Large intestine (tissue), 3 donors: ENCODE measurements at regions not wholly inside any gene's neighbourhood (a gene's known extent, or its start where the extent isn't known, plus 50 kb on each side); places are given as distances from the start of the nearest gene placed in this dataset.

ENCODE experiments used
- DNase-seq, 2 donors: peaks; one replicate each; pipeline versions ENCODE4 v3.0.0 to v3.0.0-alpha.2; 2013
- H3K27ac ChIP-seq: one replicate; pipeline ENCODE4 v1.5.1; 2013; ENCODE audit warnings: low read length
- H3K27me3 ChIP-seq: 2 replicates; pipeline ENCODE4 v1.6.1; 2013; ENCODE audit warnings: low read length; ENCODE audit not compliant: control insufficient read depth, insufficient read depth
- H3K36me3 ChIP-seq: 2 replicates; pipeline ENCODE4 v1.6.1; 2013; ENCODE audit warnings: low read length; ENCODE audit not compliant: control insufficient read depth, insufficient read depth
- H3K4me1 ChIP-seq: one replicate; pipeline ENCODE4 v1.6.1; 2013; ENCODE audit warnings: low read length; ENCODE audit not compliant: control insufficient read depth, insufficient read depth
- H3K4me3 ChIP-seq: one replicate; pipeline ENCODE4 v1.5.1; 2013; ENCODE audit warnings: low read length
- H3K9me3 ChIP-seq: one replicate; pipeline ENCODE4 v1.6.1; 2013; ENCODE audit warnings: mild to moderate bottlenecking, low read depth, low read length, moderate library complexity; ENCODE audit not compliant: control insufficient read depth
- WGBS: methylation state at CpG from one replicate; pipeline ENCODE4 v1.1.5; 2013; ENCODE audit warnings: low lambda C conversion rate; ENCODE audit not compliant: insufficient coverage; 5-methylcytosine and 5-hydroxymethylcytosine counted together

- H3K27ac ChIP-seq: no peak overlapping the region
- no peaks in the 10 kb centered on the region for H3K36me3 ChIP-seq
- no peaks in the 10 kb centered on the region for H3K27me3 ChIP-seq
- WGBS: 100% methylated on average over 1 of the region's 6 CpGs
- no peaks in the 10 kb centered on the region for H3K9me3 ChIP-seq
- H3K4me3 ChIP-seq: no peak overlapping the region
- H3K4me1 ChIP-seq: no peaks in the 10 kb centered on the region
- DNase-seq: no peak
Measured at GRCh38 chr6:126091466-126091865, 105.1 kb downstream of the TRMT11 start.

DNA sequence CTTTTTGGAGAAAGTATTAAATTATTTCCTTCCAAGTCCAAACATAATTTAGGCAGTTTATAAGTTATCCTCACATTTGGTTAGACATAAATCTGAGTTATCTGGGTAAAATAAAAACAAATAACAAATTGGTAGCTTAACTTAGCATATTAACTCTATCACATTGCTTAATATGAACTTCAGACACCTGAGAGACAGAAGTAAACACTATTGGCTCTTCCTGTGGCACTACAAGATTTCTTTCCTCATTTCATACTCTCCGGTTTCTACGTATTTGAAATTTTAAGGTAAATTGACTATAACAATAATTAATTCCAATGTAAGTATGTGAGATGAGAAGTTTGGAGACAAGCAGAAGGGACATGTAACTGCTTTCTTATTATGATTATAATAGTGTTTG, 106.8 kb downstream of the TRMT11 start:
- WGBS: 79% methylated on average over 2 of the region's 2 CpGs
- Histone ChIP-seq H3K9me3 (no peaks in the 10 kb centered on the region), H3K4me1 (no peaks in the 10 kb centered on the region), H3K27me3 (no peaks in the 10 kb centered on the region), H3K27ac (no peak overlapping the region), H3K4me3 (no peak overlapping the region), H3K36me3 (no peaks in the 10 kb centered on the region)
- no peak for DNase-seq

DNA sequence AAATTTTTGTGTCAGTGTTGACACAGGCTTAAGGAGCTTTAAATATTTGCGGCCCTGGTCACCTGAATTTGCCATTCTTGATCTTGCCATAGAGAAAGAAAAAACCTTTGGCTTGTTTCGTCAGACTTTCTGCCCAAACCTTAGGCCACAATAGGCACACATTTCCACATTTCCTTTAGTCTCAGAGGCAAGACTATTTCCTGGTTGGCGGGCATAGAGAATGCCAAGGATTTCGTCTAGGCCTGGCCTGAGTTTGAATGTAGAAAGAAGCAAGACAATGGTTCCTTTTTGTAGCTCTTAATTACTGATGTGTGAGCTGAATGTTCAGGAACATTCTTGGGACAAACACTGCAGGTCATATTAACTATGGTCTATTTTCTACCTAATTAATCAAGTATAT, 108.1 kb downstream of the TRMT11 start:
- DNase-seq: no peak
- WGBS: no CpG with 5 or more reads among the region's 4 CpGs
- H3K27me3 ChIP-seq: no peaks in the 10 kb centered on the region
- H3K4me1 ChIP-seq: no peaks in the 10 kb centered on the region
- H3K27ac ChIP-seq: no peak overlapping the region
- H3K9me3 ChIP-seq: no peaks in the 10 kb centered on the region
- H3K36me3 ChIP-seq: no peaks in the 10 kb centered on the region
- no peak overlapping the region for H3K4me3 ChIP-seq

DNA sequence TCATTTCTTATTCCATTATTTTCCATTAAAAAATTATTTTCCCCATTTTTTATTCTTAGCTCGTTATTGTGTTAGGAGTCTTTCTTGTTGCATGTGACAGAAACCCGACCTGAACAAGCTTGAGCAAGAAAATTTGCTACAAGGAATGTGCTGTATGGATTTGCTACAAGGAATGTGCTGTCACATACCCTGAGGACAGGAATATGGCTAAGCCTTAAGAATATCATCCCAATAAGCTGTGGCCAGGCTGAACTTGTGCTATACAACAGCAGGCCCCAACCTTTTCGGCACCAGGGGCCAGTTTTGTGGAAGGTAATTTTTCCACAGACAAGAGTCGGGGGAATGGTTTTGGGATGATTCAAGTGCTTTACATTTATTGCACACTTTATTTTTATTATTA, 114.0 kb downstream of the TRMT11 start:
- no peak overlapping the region for H3K27ac ChIP-seq
- H3K27me3 ChIP-seq: no peaks in the 10 kb centered on the region
- WGBS: 100% methylated on average over 2 of the region's 4 CpGs
- no peaks in the 10 kb centered on the region for H3K4me1 ChIP-seq
- no peak overlapping the region for H3K4me3 ChIP-seq
- peaks cover 2% of the 10 kb centered on the region for H3K36me3 ChIP-seq
- no peaks in the 10 kb centered on the region for H3K9me3 ChIP-seq
- no peak for DNase-seq

GRCh38 chr6:126102358-126102757, 116.0 kb downstream of the TRMT11 start:
- no peak overlapping the region for H3K27ac ChIP-seq
- no peaks in the 10 kb centered on the region for H3K9me3 ChIP-seq
- peaks cover 2% of the 10 kb centered on the region for H3K36me3 ChIP-seq
- H3K27me3 ChIP-seq: no peaks in the 10 kb centered on the region
- no peak overlapping the region for H3K4me3 ChIP-seq
- WGBS: 86% methylated on average over 1 of the region's 5 CpGs
- no peaks in the 10 kb centered on the region for H3K4me1 ChIP-seq
- no peak for DNase-seq

DNA sequence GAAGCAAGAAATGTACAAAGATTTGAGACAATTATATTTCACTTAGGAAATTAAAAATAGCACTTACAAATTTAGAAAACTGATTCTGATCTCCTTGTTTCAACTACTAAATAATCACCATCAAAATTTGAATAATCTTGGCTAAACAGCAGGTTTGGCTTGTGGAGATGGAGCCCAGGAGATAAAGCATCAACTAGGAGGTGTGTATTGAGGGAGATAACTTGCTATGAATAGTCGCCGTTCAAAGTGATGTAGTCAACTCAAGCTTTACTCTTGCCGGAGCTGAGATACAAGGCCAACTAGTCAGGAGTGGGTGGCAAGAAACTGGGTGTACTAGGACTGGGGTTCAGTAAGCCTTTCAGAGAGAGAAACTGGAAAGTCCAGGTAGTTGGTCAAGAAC, 117.7 kb downstream of the TRMT11 start:
- Histone ChIP-seq H3K36me3 (peaks cover 2% of the 10 kb centered on the region), H3K4me1 (no peaks in the 10 kb centered on the region), H3K9me3 (no peaks in the 10 kb centered on the region), H3K27me3 (no peaks in the 10 kb centered on the region), H3K4me3 (no peak overlapping the region), H3K27ac (no peak overlapping the region)
- no CpG with 5 or more reads among the region's 3 CpGs for WGBS
- DNase-seq: no peak

GRCh38 chr6:126107475-126108166, 121.3 kb downstream of the TRMT11 start:
- 90% methylated on average over 5 of the region's 10 CpGs for WGBS
- Histone ChIP-seq H3K36me3 (no peaks in the 10 kb centered on the region), H3K27me3 (no peaks in the 10 kb centered on the region), H3K9me3 (no peaks in the 10 kb centered on the region), H3K27ac (no peak overlapping the region), H3K4me3 (no peak overlapping the region), H3K4me1 (no peaks in the 10 kb centered on the region)
- DNase-seq: no peak

- Histone ChIP-seq H3K27me3 (no peaks in the 10 kb centered on the region), H3K9me3 (no peaks in the 10 kb centered on the region), H3K36me3 (no peaks in the 10 kb centered on the region), H3K4me3 (no peak overlapping the region), H3K4me1 (no peaks in the 10 kb centered on the region), H3K27ac (no peak overlapping the region)
- DNase-seq: no peak
- WGBS: 90% methylated on average over 2 of the region's 4 CpGs
Measured at GRCh38 chr6:126110512-126111270, 124.4 kb downstream of the TRMT11 start.

- H3K36me3 ChIP-seq: no peaks in the 10 kb centered on the region
- no peak overlapping the region for H3K27ac ChIP-seq
- H3K4me1 ChIP-seq: no peaks in the 10 kb centered on the region
- DNase-seq: no peak
- no CpG with 5 or more reads among the region's 2 CpGs for WGBS
- no peak overlapping the region for H3K4me3 ChIP-seq
- no peaks in the 10 kb centered on the region for H3K9me3 ChIP-seq
- H3K27me3 ChIP-seq: no peaks in the 10 kb centered on the region
Measured at GRCh38 chr6:126111327-126111726, 125.0 kb downstream of the TRMT11 start.

DNA sequence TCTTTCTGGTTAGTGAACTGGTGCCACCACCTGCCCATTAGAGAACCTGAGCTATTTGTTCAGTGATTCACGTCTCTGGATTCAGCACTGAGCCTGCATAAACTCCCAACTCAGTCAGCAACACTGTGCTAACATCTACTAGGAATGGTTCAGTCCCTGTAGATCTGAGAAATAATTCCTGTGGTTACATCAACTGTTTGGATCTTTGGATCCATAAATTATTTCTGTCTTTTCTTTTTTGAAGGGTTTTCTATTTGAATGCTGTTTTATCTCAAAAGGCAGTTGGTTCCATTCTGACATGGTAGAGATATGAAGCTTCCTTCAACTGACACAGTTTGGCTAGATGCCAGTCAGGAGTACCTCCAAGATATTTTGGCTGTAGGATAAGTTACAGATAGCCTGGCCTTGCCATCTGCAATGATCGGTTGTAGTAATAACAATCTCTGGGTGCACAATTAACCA, 125.9 kb downstream of the TRMT11 start:
- no peak for DNase-seq
- H3K4me3 ChIP-seq: no peak overlapping the region
- no peaks in the 10 kb centered on the region for H3K9me3 ChIP-seq
- H3K27ac ChIP-seq: no peak overlapping the region
- no peaks in the 10 kb centered on the region for H3K4me1 ChIP-seq
- WGBS: no CpG with 5 or more reads among the region's 2 CpGs
- no peaks in the 10 kb centered on the region for H3K27me3 ChIP-seq
- no peaks in the 10 kb centered on the region for H3K36me3 ChIP-seq
